Peyer's patch (tissue), 4 donors: ENCODE measurements at regions not wholly inside any gene's neighbourhood (a gene's known extent, or its start where the extent isn't known, plus 50 kb on each side); places are given as distances from the start of the nearest gene placed in this dataset.

Source experiments
- POLR2A ChIP-seq, 2 donors: fragments of 450-650 bp; IDR thresholded peaks; one replicate each; pipeline ENCODE4 v1.5.1; 2017; ENCODE audit warnings: antibody characterized with exemption in 2 of 2, mild to moderate bottlenecking in 2 of 2, moderate library complexity in 2 of 2
- TF ChIP-seq, protein P1 (sequence below), 6 experiments: fragments of 450-650 bp in 4 of 6; fragments of 200-600 bp in 2 of 6; sonication (generic) in 1 of 6; IDR thresholded peaks; one replicate each; pipeline ENCODE4 v1.5.1; 2017 to 2019; ENCODE audit warnings: antibody characterized with exemption in 6 of 6, mild to moderate bottlenecking in 3 of 6, moderate library complexity in 1 of 6

DNA sequence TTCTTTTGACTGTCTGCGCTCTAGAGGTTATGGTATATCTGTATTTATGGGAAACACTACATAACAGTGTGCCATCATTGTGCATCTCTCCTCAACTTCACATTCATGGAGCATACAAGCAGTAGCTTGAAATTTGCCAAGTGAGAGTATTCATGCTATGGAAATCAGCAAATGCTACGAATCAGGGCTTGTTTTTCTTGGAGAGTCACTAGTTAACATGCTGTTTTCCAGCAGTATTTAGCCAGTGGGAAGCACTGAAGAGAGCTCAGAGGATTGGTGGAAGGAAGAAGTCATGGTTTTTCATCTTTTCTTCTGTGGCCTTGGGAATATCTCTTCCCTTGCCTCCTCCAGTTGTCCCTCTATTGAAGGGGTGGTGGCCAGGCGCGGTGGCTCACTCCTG, 303.0 kb downstream of the PSAT1 start:
- TF ChIP-seq, protein P1, sequence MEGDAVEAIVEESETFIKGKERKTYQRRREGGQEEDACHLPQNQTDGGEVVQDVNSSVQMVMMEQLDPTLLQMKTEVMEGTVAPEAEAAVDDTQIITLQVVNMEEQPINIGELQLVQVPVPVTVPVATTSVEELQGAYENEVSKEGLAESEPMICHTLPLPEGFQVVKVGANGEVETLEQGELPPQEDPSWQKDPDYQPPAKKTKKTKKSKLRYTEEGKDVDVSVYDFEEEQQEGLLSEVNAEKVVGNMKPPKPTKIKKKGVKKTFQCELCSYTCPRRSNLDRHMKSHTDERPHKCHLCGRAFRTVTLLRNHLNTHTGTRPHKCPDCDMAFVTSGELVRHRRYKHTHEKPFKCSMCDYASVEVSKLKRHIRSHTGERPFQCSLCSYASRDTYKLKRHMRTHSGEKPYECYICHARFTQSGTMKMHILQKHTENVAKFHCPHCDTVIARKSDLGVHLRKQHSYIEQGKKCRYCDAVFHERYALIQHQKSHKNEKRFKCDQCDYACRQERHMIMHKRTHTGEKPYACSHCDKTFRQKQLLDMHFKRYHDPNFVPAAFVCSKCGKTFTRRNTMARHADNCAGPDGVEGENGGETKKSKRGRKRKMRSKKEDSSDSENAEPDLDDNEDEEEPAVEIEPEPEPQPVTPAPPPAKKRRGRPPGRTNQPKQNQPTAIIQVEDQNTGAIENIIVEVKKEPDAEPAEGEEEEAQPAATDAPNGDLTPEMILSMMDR (IDR thresholded peaks at IDR 0.05), result no peak
- no peak for TF ChIP-seq POLR2A (IDR thresholded peaks at IDR 0.05)
